Activated naive CD4-positive, alpha-beta T cell treated with anti-CD3 and anti-CD28 coated beads, Interleukin-2, amount 10 ng/mL, durations not matched to agents 7 days and 5 days (primary cell): ENCODE measurements at regions not wholly inside any gene's neighbourhood (a gene's known extent, or its start where the extent isn't known, plus 50 kb on each side); places are given as distances from the start of the nearest gene placed in this dataset.

Source experiments
- CTCF ChIA-PET: fragments of 350-600 bp; sonication (Branson Sonifier 250); formaldehyde crosslinking; loops from one replicate; lab custom pipeline; 2021; ENCODE audit warnings: antibody characterized with exemption; lab: Charles Lee
- DNase-seq: peaks from one replicate; pipeline ENCODE4 v3.0.0-alpha.2; 2020
- H3K27ac Mint-ChIP-seq: one replicate; pipeline ENCODE4 v1.8.0; 2021; ENCODE audit warnings: mild to moderate bottlenecking, moderate library complexity, mixed read lengths
- H3K27me3 Mint-ChIP-seq: one replicate; pipeline ENCODE4 v1.8.0; 2021; ENCODE audit warnings: mild to moderate bottlenecking, mixed read lengths
- H3K36me3 Mint-ChIP-seq: one replicate; pipeline ENCODE4 v1.8.0; 2021; ENCODE audit warnings: mixed read lengths
- H3K4me1 Mint-ChIP-seq: one replicate; pipeline ENCODE4 v1.8.0; 2021; ENCODE audit warnings: mixed read lengths
- H3K4me3 Mint-ChIP-seq: one replicate; pipeline ENCODE4 v1.8.0; 2021; ENCODE audit warnings: mild to moderate bottlenecking, moderate library complexity, mixed read lengths
- H3K9me3 Mint-ChIP-seq: one replicate; pipeline ENCODE4 v1.8.0; 2021; ENCODE audit warnings: mixed read lengths

DNA sequence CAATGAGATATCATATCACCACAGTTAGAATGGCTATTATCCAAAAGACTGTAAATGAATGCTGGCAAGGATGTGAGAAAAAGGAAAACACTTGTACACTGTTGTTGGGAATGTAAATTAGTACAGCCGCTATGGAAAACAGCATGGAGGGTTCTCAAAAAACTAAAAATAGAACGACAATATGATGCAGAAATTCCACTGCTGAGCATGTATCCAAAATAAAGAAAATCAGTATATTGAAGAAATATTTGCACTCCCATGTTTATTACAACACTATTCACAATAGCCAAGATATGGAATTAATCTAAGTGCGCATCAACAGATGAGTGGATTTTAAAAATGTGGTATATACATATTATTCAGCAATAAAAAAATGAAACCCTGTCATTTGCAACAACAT lies 898.9 kb upstream of the MAN1A1 start:
- no peak for DNase-seq
- H3K4me3 Mint-ChIP-seq, result no peak overlapping the region
- peaks cover 15% of the 10 kb centered on the region for H3K9me3 Mint-ChIP-seq
- CTCF ChIA-PET, result interaction anchor here (0.7 kb wide), 1 partner anchor 281 kb away, joined by 3 read pairs; no protein-coding TSS in a partner anchor
- H3K27me3 Mint-ChIP-seq, result no peaks in the 10 kb centered on the region
- H3K36me3 Mint-ChIP-seq, result no peaks in the 10 kb centered on the region
- no peaks in the 10 kb centered on the region for H3K4me1 Mint-ChIP-seq
- no peak overlapping the region for H3K27ac Mint-ChIP-seq

DNA sequence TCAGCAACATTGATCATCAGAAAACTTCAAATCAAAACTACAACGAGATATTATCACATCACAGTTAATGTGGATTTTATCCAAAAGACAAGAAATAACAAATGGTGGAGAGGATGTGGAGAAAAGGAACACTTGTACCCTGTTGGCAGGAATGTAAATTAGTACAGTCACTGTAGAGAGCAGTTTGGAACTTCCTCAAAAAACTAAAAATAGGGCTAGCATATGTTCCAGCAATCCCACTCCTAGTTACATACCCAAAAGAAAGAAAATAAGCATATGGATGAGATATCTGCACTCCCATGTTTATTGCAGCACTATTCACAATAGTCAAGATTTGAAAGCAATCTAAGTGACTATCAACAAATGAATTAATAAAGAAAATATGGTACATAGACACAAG lies 887.7 kb upstream of the MAN1A1 start:
- H3K4me1 Mint-ChIP-seq, result no peaks in the 10 kb centered on the region
- no peak overlapping the region for H3K27ac Mint-ChIP-seq
- H3K4me3 Mint-ChIP-seq, result no peak overlapping the region
- no peak for DNase-seq
- no peaks in the 10 kb centered on the region for H3K27me3 Mint-ChIP-seq
- peaks cover 12% of the 10 kb centered on the region for H3K9me3 Mint-ChIP-seq
- no peaks in the 10 kb centered on the region for H3K36me3 Mint-ChIP-seq
- CTCF ChIA-PET, result no interaction called here

- Mint-ChIP-seq H3K9me3 (peaks cover 5% of the 10 kb centered on the region), H3K27ac (no peak overlapping the region), H3K27me3 (no peaks in the 10 kb centered on the region), H3K36me3 (no peaks in the 10 kb centered on the region), H3K4me1 (no peaks in the 10 kb centered on the region), H3K4me3 (no peak overlapping the region)
- DNase-seq, result no peak
- CTCF ChIA-PET, result no interaction called here
Observed at GRCh38 chr6:120230008-120230407, 880.4 kb upstream of the MAN1A1 start.

GRCh38 chr6:120228297-120228696 lies 878.7 kb upstream of the MAN1A1 start:
- Mint-ChIP-seq H3K4me1 (no peaks in the 10 kb centered on the region), H3K36me3 (no peaks in the 10 kb centered on the region), H3K27ac (no peak overlapping the region), H3K27me3 (no peaks in the 10 kb centered on the region), H3K4me3 (no peak overlapping the region), H3K9me3 (no peaks in the 10 kb centered on the region)
- DNase-seq, result no peak
- CTCF ChIA-PET, result no interaction called here

- Mint-ChIP-seq H3K4me3 (no peak overlapping the region), H3K9me3 (no peaks in the 10 kb centered on the region), H3K4me1 (no peaks in the 10 kb centered on the region), H3K27me3 (no peaks in the 10 kb centered on the region), H3K36me3 (no peaks in the 10 kb centered on the region), H3K27ac (no peak overlapping the region)
- CTCF ChIA-PET, result no interaction called here
- DNase-seq, result no peak
Observed at GRCh38 chr6:120219339-120219738, 869.8 kb upstream of the MAN1A1 start.

DNA sequence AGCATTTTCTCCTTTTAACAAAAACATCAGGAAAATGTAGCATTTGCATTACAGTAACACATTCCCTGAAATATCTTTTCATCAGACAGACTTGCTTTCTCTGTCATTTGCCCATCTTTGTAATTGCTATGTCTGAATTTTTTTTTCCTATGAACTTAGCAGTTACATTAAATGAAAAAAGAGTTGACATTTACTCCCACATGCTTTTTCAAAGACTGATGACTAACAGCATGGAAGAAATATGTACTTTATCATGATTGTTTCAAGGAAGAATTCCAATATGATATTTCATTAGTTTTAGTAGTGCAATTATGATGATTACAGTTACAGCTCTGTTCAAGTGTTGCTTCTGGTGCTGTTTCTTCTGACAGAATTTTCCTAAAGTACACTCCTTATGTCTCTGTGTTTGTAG lies 864.5 kb upstream of the MAN1A1 start:
- no peaks in the 10 kb centered on the region for H3K36me3 Mint-ChIP-seq
- no peaks in the 10 kb centered on the region for H3K4me1 Mint-ChIP-seq
- no peaks in the 10 kb centered on the region for H3K9me3 Mint-ChIP-seq
- H3K27ac Mint-ChIP-seq, result no peak overlapping the region
- H3K4me3 Mint-ChIP-seq, result no peak overlapping the region
- H3K27me3 Mint-ChIP-seq, result no peaks in the 10 kb centered on the region
- CTCF ChIA-PET, result no interaction called here
- no peak for DNase-seq

DNA sequence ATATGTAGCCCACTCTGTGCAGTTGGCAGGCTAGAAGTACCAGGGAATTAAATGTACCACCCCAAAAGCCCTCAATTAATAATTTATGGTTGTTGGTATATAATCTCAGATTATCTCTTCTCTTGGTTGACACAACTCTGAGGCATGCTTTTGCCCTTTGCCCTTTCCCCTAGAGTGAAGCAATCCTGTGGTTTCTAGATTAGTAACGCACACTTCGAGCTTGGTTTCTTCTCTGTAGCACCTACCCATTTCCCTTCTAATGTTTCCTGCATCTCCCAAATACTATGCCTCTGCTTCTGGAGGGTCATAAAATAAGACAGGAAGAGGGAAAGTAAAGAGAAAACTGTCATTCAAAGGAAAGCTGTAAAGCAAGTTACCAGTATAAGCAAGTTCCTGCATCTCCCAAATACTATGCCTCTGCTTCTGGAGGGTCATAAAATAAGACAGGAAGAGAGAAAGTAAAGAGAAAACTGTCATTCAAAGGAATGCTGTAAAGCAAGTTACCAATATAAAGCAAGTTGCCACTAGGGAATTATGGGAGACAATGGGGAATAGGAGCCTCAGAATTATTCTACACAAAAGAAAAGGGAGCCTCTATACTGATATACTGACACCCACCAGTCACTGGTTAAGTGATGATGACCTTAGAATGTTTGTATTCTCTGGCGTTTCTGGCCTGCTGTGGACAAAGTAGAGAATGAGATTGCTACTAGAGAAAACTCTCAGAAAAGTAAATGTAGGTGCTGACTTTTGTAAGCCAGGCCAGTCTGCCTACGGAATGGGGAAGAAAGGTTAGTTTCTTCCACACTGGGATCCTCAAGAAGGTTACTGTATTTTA lies 862.6 kb upstream of the MAN1A1 start:
- H3K36me3 Mint-ChIP-seq, result no peaks in the 10 kb centered on the region
- DNase-seq, result no peak
- CTCF ChIA-PET, result no interaction called here
- H3K4me3 Mint-ChIP-seq, result no peak overlapping the region
- no peaks in the 10 kb centered on the region for H3K27me3 Mint-ChIP-seq
- peaks cover 1% of the 10 kb centered on the region for H3K9me3 Mint-ChIP-seq
- H3K4me1 Mint-ChIP-seq, result no peaks in the 10 kb centered on the region
- no peak overlapping the region for H3K27ac Mint-ChIP-seq

- CTCF ChIA-PET, result no interaction called here
- H3K4me1 Mint-ChIP-seq, result no peaks in the 10 kb centered on the region
- no peaks in the 10 kb centered on the region for H3K27me3 Mint-ChIP-seq
- H3K4me3 Mint-ChIP-seq, result no peak overlapping the region
- no peaks in the 10 kb centered on the region for H3K36me3 Mint-ChIP-seq
- no peak overlapping the region for H3K27ac Mint-ChIP-seq
- no peak for DNase-seq
- H3K9me3 Mint-ChIP-seq, result no peaks in the 10 kb centered on the region
Observed at GRCh38 chr6:120202878-120203277, 853.3 kb upstream of the MAN1A1 start.

GRCh38 chr6:120200853-120201252 lies 851.3 kb upstream of the MAN1A1 start:
- no peak overlapping the region for H3K4me3 Mint-ChIP-seq
- DNase-seq, result no peak
- no peaks in the 10 kb centered on the region for H3K36me3 Mint-ChIP-seq
- H3K9me3 Mint-ChIP-seq, result no peaks in the 10 kb centered on the region
- no peaks in the 10 kb centered on the region for H3K27me3 Mint-ChIP-seq
- no peak overlapping the region for H3K27ac Mint-ChIP-seq
- CTCF ChIA-PET, result no interaction called here
- H3K4me1 Mint-ChIP-seq, result no peaks in the 10 kb centered on the region

- no peaks in the 10 kb centered on the region for H3K9me3 Mint-ChIP-seq
- no peak overlapping the region for H3K4me3 Mint-ChIP-seq
- H3K36me3 Mint-ChIP-seq, result no peaks in the 10 kb centered on the region
- H3K27ac Mint-ChIP-seq, result no peak overlapping the region
- CTCF ChIA-PET, result no interaction called here
- no peaks in the 10 kb centered on the region for H3K4me1 Mint-ChIP-seq
- no peak for DNase-seq
- H3K27me3 Mint-ChIP-seq, result no peaks in the 10 kb centered on the region
Observed at GRCh38 chr6:120198033-120198432, 848.5 kb upstream of the MAN1A1 start.

GRCh38 chr6:120186080-120186479 lies 836.5 kb upstream of the MAN1A1 start:
- CTCF ChIA-PET, result no interaction called here
- DNase-seq, result no peak
- H3K9me3 Mint-ChIP-seq, result peaks cover under 1% of the 10 kb centered on the region
- no peaks in the 10 kb centered on the region for H3K27me3 Mint-ChIP-seq
- no peak overlapping the region for H3K4me3 Mint-ChIP-seq
- H3K27ac Mint-ChIP-seq, result no peak overlapping the region
- H3K36me3 Mint-ChIP-seq, result no peaks in the 10 kb centered on the region
- H3K4me1 Mint-ChIP-seq, result no peaks in the 10 kb centered on the region

GRCh38 chr6:120173250-120173649 lies 823.7 kb upstream of the MAN1A1 start:
- Mint-ChIP-seq H3K27me3 (no peaks in the 10 kb centered on the region), H3K27ac (no peak overlapping the region), H3K36me3 (no peaks in the 10 kb centered on the region), H3K9me3 (no peaks in the 10 kb centered on the region), H3K4me1 (no peaks in the 10 kb centered on the region), H3K4me3 (no peak overlapping the region)
- DNase-seq, result no peak
- CTCF ChIA-PET, result no interaction called here

DNA sequence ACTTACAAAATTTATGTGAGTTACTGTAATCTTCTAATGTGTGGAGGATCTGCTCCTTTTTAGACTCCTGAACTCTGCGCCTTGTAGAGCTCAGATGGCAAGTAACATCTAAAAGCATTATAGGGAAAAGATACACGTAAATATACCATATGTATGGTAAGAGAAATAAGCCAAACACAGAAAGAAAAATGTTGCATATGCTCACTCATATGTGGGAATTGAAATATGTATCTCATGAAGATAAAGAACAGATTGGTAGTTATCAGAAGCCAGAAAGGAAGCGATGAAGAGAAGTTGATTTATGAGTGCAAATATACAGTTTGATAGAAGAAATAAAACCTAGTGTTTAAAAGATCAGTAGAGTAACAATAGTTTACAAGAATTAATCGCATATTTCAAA lies 815.0 kb upstream of the MAN1A1 start:
- H3K4me1 Mint-ChIP-seq, result no peaks in the 10 kb centered on the region
- H3K27me3 Mint-ChIP-seq, result no peaks in the 10 kb centered on the region
- H3K9me3 Mint-ChIP-seq, result no peaks in the 10 kb centered on the region
- no peaks in the 10 kb centered on the region for H3K36me3 Mint-ChIP-seq
- no peak overlapping the region for H3K27ac Mint-ChIP-seq
- DNase-seq, result no peak
- H3K4me3 Mint-ChIP-seq, result no peak overlapping the region
- CTCF ChIA-PET, result no interaction called here

GRCh38 chr6:120157873-120158272 lies 808.3 kb upstream of the MAN1A1 start:
- H3K4me3 Mint-ChIP-seq, result no peak overlapping the region
- CTCF ChIA-PET, result no interaction called here
- no peaks in the 10 kb centered on the region for H3K9me3 Mint-ChIP-seq
- no peak for DNase-seq
- H3K27me3 Mint-ChIP-seq, result no peaks in the 10 kb centered on the region
- H3K4me1 Mint-ChIP-seq, result no peaks in the 10 kb centered on the region
- no peaks in the 10 kb centered on the region for H3K36me3 Mint-ChIP-seq
- H3K27ac Mint-ChIP-seq, result no peak overlapping the region

- peaks cover 19% of the 10 kb centered on the region for H3K9me3 Mint-ChIP-seq
- CTCF ChIA-PET, result no interaction called here
- H3K4me1 Mint-ChIP-seq, result peaks cover 6% of the 10 kb centered on the region
- peak; percentile 14 for DNase-seq
- H3K36me3 Mint-ChIP-seq, result no peaks in the 10 kb centered on the region
- no peak overlapping the region for H3K4me3 Mint-ChIP-seq
- H3K27ac Mint-ChIP-seq, result no peak overlapping the region
- H3K27me3 Mint-ChIP-seq, result no peaks in the 10 kb centered on the region
Observed at GRCh38 chr6:120147071-120147871, 797.7 kb upstream of the MAN1A1 start.
